ENCODE measurements at regions not wholly inside any gene's neighbourhood (a gene's known extent, or its start where the extent isn't known, plus 50 kb on each side); places are given as distances from the start of the nearest gene placed in this dataset.

GRCh38 chr14:95452176-95452892 lies 64.1 kb downstream of the SYNE3 start:
- no peak for TF ChIP-seq POLR2A (IDR thresholded peaks at IDR 0.05)
- no peak for TF ChIP-seq CTCF (IDR thresholded peaks at IDR 0.05 in 4 of 5, conservative IDR thresholded peaks at IDR 0.05 in 1 of 5)
